H1 (cell line): ENCODE measurements at regions not wholly inside any gene's neighbourhood (a gene's known extent, or its start where the extent isn't known, plus 50 kb on each side); places are given as distances from the start of the nearest gene placed in this dataset.

Source experiments
- CTCF ChIA-PET: fragments of 300-600 bp; sonication (Branson Sonifier 250); formaldehyde crosslinking; loops from one replicate; lab custom pipeline; 2021; ENCODE audit not compliant: partially characterized antibody; lab: Charles Lee
- POLR2A ChIA-PET: fragments of 300-600 bp; sonication (Branson Sonifier 250); formaldehyde crosslinking; loops from one replicate; lab custom pipeline; 2021; ENCODE audit warnings: inconsistent platforms; ENCODE audit not compliant: partially characterized antibody; lab: Charles Lee
- DNase-seq, 2 experiments: peaks; one replicate each; pipeline versions ENCODE4 v3.0.0 to v3.0.0-alpha.2; 2010 to 2022; ENCODE audit warnings: low spot score in 2 of 2, low read depth in 1 of 2, mixed read lengths in 1 of 2
- FAIRE-seq: peaks from 2 replicates; lab custom pipeline; 2011; peaks lifted over from hg19 to GRCh38; lab: Jason Lieb, UNC
- H2AFZ ChIP-seq: 2 replicates; pipeline ENCODE4 v1.8.1; 2012; ENCODE audit warnings: low read length, inconsistent platforms
- H2AK5ac ChIP-seq: 2 replicates; pipeline ENCODE4 v1.6.1; 2013; ENCODE audit warnings: low read depth, low read length
- H2BK120ac ChIP-seq: replicated peaks from 2 replicates; pipeline ENCODE3; 2013; ENCODE audit warnings: low read depth, low read length, inconsistent platforms
- H2BK12ac ChIP-seq: 2 replicates; pipeline ENCODE4 v1.6.1; 2013; ENCODE audit warnings: low read depth, low read length
- H2BK15ac ChIP-seq: 2 replicates; pipeline ENCODE4 v1.6.1; 2013; ENCODE audit warnings: low read length
- H2BK20ac ChIP-seq: 2 replicates; pipeline ENCODE4 v1.6.1; 2013; ENCODE audit warnings: low read length
- H2BK5ac ChIP-seq: 2 replicates; pipeline ENCODE4 v1.6.1; 2013; ENCODE audit warnings: low read depth, low read length
- H3K14ac ChIP-seq: 2 replicates; pipeline ENCODE4 v1.6.1; 2013; ENCODE audit warnings: inconsistent platforms; ENCODE audit not compliant: insufficient read length
- H3K18ac ChIP-seq: 2 replicates; pipeline ENCODE4 v1.6.1; 2013; ENCODE audit warnings: low read length; ENCODE audit errors: extremely low read depth
- H3K23ac ChIP-seq: 2 replicates; pipeline ENCODE4 v1.6.1; 2013; ENCODE audit warnings: inconsistent platforms; ENCODE audit not compliant: insufficient read length
- H3K23me2 ChIP-seq: 2 replicates; pipeline ENCODE4 v1.6.1; 2013; ENCODE audit warnings: low read depth, low read length
- H3K27ac ChIP-seq: 2 replicates; pipeline ENCODE4 v1.6.1; 2011; ENCODE audit warnings: low read depth, low read length, inconsistent platforms
- H3K27me3 ChIP-seq, 4 experiments: replicated peaks in 1 of 4; 1 replicate in 1 of 4; 2 replicates in 3 of 4; pipeline versions ENCODE4 v1.6.1 to v1.8.1; 2011 to 2013; ENCODE audit warnings: low read length in 3 of 4, mild to moderate bottlenecking in 3 of 4, inconsistent platforms in 2 of 4, mixed read lengths in 2 of 4, moderate library complexity in 1 of 4; ENCODE audit not compliant: control insufficient read depth in 3 of 4, insufficient read depth in 3 of 4; ENCODE audit errors: extremely low read depth in 1 of 4
- H3K36me3 ChIP-seq, 4 experiments: 2 replicates each; pipeline versions ENCODE4 v1.6.1 to v1.8.1; 2011 to 2013; ENCODE audit warnings: mild to moderate bottlenecking in 4 of 4, low read length in 3 of 4, moderate library complexity in 2 of 4, control low read depth in 1 of 4, inconsistent platforms in 1 of 4; ENCODE audit not compliant: insufficient read depth in 4 of 4, control insufficient read depth in 2 of 4
- H3K4ac ChIP-seq: replicated peaks from 2 replicates; pipeline ENCODE3; 2013; ENCODE audit warnings: low read length, low read depth, mixed read lengths, inconsistent platforms; ENCODE audit not compliant: insufficient read length
- H3K4me1 ChIP-seq, 4 experiments: replicated peaks in 1 of 4; 1 replicate in 1 of 4; 2 replicates in 3 of 4; pipeline versions ENCODE4 v1.6.1 to v1.8.1; 2011 to 2013; ENCODE audit warnings: low read length in 3 of 4, inconsistent platforms in 2 of 4, mixed read lengths in 1 of 4; ENCODE audit not compliant: insufficient read depth in 4 of 4, control insufficient read depth in 3 of 4
- H3K4me2 ChIP-seq, 2 experiments: 2 replicates each; pipeline versions ENCODE4 v1.6.1 to v1.8.1; 2011 to 2013; ENCODE audit warnings: low read depth in 2 of 2, low read length in 2 of 2, control low read depth in 1 of 2, inconsistent platforms in 1 of 2, mild to moderate bottlenecking in 1 of 2; ENCODE audit not compliant: insufficient read depth in 1 of 2
- H3K4me3 ChIP-seq, 4 experiments: fragments of 200-600, 300-600 bp in 1 of 4; sonication (generic), shearing (Covaris generic), sonication (Bioruptor Twin) in 1 of 4; 2 replicates each; pipeline versions ENCODE4 v1.5.1 to v1.8.1; 2011 to 2016; ENCODE audit warnings: low read length in 4 of 4, low read depth in 3 of 4, control low read depth in 2 of 4, inconsistent platforms in 2 of 4, mild to moderate bottlenecking in 2 of 4, mixed read lengths in 1 of 4, moderate library complexity in 1 of 4; ENCODE audit not compliant: insufficient read depth in 2 of 4; ENCODE audit errors: extremely low read depth in 1 of 4
- H3K56ac ChIP-seq: replicated peaks from 2 replicates; pipeline ENCODE3; 2013; ENCODE audit warnings: low read depth, mild to moderate bottlenecking, mixed read lengths, low read length, inconsistent platforms; ENCODE audit not compliant: insufficient read length
- H3K79me1 ChIP-seq: 2 replicates; pipeline ENCODE4 v1.6.1; 2013; ENCODE audit warnings: low read depth, low read length, control low read depth
- H3K79me2 ChIP-seq, 2 experiments: 2 replicates each; pipeline versions ENCODE4 v1.6.1 to v1.8.1; 2012 to 2013; ENCODE audit warnings: low read length in 2 of 2, mild to moderate bottlenecking in 2 of 2, inconsistent platforms in 1 of 2; ENCODE audit not compliant: insufficient read depth in 2 of 2, control insufficient read depth in 1 of 2
- H3K9ac ChIP-seq, 4 experiments: replicated peaks in 1 of 4; 1 replicate in 1 of 4; 2 replicates in 3 of 4; pipeline versions ENCODE4 v1.6.1 to v1.8.1; 2011 to 2013; ENCODE audit warnings: low read depth in 3 of 4, low read length in 3 of 4, control low read depth in 2 of 4, mild to moderate bottlenecking in 2 of 4, moderate library complexity in 2 of 4, inconsistent platforms in 1 of 4; ENCODE audit errors: extremely low read depth in 1 of 4
- H3K9me3 ChIP-seq, 2 experiments: 2 replicates each; pipeline versions ENCODE4 v1.6.1 to v1.8.1; 2012 to 2013; ENCODE audit warnings: mild to moderate bottlenecking in 2 of 2, moderate library complexity in 2 of 2, control low read depth in 1 of 2, inconsistent platforms in 1 of 2, low read depth in 1 of 2, low read length in 1 of 2, mixed read lengths in 1 of 2; ENCODE audit not compliant: insufficient read depth in 2 of 2
- H4K20me1 ChIP-seq, 2 experiments: replicated peaks in 1 of 2; 2 replicates each; pipeline versions ENCODE3 to v1.8.1; 2011 to 2013; ENCODE audit warnings: inconsistent platforms in 2 of 2, low read length in 2 of 2, mild to moderate bottlenecking in 1 of 2; ENCODE audit not compliant: insufficient read depth in 2 of 2, control insufficient read depth in 1 of 2
- H4K5ac ChIP-seq: 2 replicates; pipeline ENCODE4 v1.6.1; 2013; ENCODE audit warnings: low read length, low read depth, mixed read lengths, inconsistent platforms; ENCODE audit not compliant: insufficient read length
- H4K8ac ChIP-seq: 2 replicates; pipeline ENCODE4 v1.8.0; 2013; ENCODE audit warnings: mild to moderate bottlenecking, moderate library complexity, low read length, inconsistent platforms; ENCODE audit not compliant: insufficient read depth; ENCODE audit errors: extremely low read depth
- H4K91ac ChIP-seq: replicated peaks from 2 replicates; pipeline ENCODE3; 2013; ENCODE audit warnings: low read length, mixed read lengths, inconsistent platforms; ENCODE audit not compliant: insufficient read length
- JUN ChIP-seq: IDR thresholded peaks from 2 replicates; pipeline ENCODE4 v1.6.1; 2011; ENCODE audit warnings: low read depth, mild to moderate bottlenecking, improper control_type of control experiment, low read length
- WGBS, 2 experiments: shearing (Covaris generic) in 1 of 2; methylation state at CpG; one replicate each; pipeline versions ENCODE4 v1.1.6 to v1.1.7; 2013 to 2015; ENCODE audit warnings: low lambda C conversion rate in 2 of 2, mixed read lengths in 2 of 2, inconsistent platforms in 1 of 2, low coverage in 1 of 2, missing lambda C conversion rate in 1 of 2; ENCODE audit not compliant: insufficient replicate concordance in 2 of 2, insufficient coverage in 1 of 2, insufficient read length in 1 of 2; ENCODE audit errors: extremely low coverage in 1 of 2, missing lambda C conversion rate in 1 of 2; 5-methylcytosine and 5-hydroxymethylcytosine counted together

- Histone ChIP-seq H4K91ac (no peak overlapping the region), H2AFZ (no peak overlapping the region), H3K23me2 (no peaks in the 10 kb centered on the region; the same call in 1 of the 2 replicates), H4K8ac (no peak overlapping the region), H3K4me1 (peaks cover 0 to 10% (median 7%) of the 10 kb centered on the region in 4 experiments; a peak in 4 of 7 replicates), H3K27ac (no peak overlapping the region), H2BK15ac (no peak overlapping the region), H3K18ac (no peak overlapping the region), H3K4me3 (no peak overlapping the region), H3K4me2 (no peak overlapping the region), H3K79me2 (no peaks in the 10 kb centered on the region), H3K79me1 (no peaks in the 10 kb centered on the region), H4K20me1 (no peaks in the 10 kb centered on the region), H3K9ac (no peak overlapping the region), H3K36me3 (no peaks in the 10 kb centered on the region), H2BK120ac (no peak overlapping the region), H3K4ac (no peak overlapping the region), H4K5ac (no peak overlapping the region), H2BK12ac (no peak overlapping the region), H3K9me3 (no peaks in the 10 kb centered on the region), H3K27me3 (no peaks in the 10 kb centered on the region), H2BK5ac (no peak overlapping the region), H3K56ac (no peak overlapping the region), H2AK5ac (no peak overlapping the region), H3K23ac (no peak overlapping the region), H3K14ac (no peak overlapping the region), H2BK20ac (no peak overlapping the region)
- DNase-seq (no peak), FAIRE-seq (no peak)
- ChIA-PET POLR2A (no interaction called here), CTCF (interaction anchor here (1.4 to 5.0 kb wide), 3 partner anchors 20 to 188 kb away, joined by 5 to 69 read pairs (median 6); partner anchors contain the start of gene PRR20G)
- WGBS, 2 experiments: 86% methylated on average over 6 of the region's 6 CpGs; no CpG with 5 or more reads in 1 of the 2 experiments
- no peak for TF ChIP-seq JUN
Observed at GRCh38 chr3:127475975-127476705, 114.4 kb downstream of the TPRA1 start.
